Dendritic cell treated with granulocyte-macrophage colony-stimulating factor and Interleukin-4, amounts not matched to agents 40 ng/mL and 50 ng/mL, for 4 days (primary cell): ENCODE measurements at regions not wholly inside any gene's neighbourhood (a gene's known extent, or its start where the extent isn't known, plus 50 kb on each side); places are given as distances from the start of the nearest gene placed in this dataset.
"Not testable (repeated sequence)": the region's sequence is repeated elsewhere in the genome, so short reads cannot be mapped to it uniquely, and the experiment has no call there.

Source experiments
- H3K27ac Mint-ChIP-seq: one replicate; pipeline ENCODE4 v1.8.0; 2022; ENCODE audit warnings: mild to moderate bottlenecking, mixed read lengths
- H3K27me3 Mint-ChIP-seq: one replicate; pipeline ENCODE4 v1.8.0; 2022; ENCODE audit warnings: mild to moderate bottlenecking, mixed read lengths
- H3K36me3 Mint-ChIP-seq: one replicate; pipeline ENCODE4 v1.8.0; 2022; ENCODE audit warnings: low read depth, mixed read lengths
- H3K4me1 Mint-ChIP-seq: one replicate; pipeline ENCODE4 v1.8.0; 2022; ENCODE audit warnings: low read depth, mixed read lengths
- H3K4me3 Mint-ChIP-seq: one replicate; pipeline ENCODE4 v1.8.0; 2022; ENCODE audit warnings: mild to moderate bottlenecking, moderate library complexity, mixed read lengths
- H3K9me3 Mint-ChIP-seq: one replicate; pipeline ENCODE4 v1.8.0; 2022; ENCODE audit warnings: mixed read lengths
- intact Hi-C: fragments of 100-400 bp; cut with micrococcal nuclease; formaldehyde crosslinking; loops from one replicate; pipeline ENCODE4 v1.15.0; 2022

- H3K27me3 Mint-ChIP-seq, H3K27ac Mint-ChIP-seq, H3K36me3 Mint-ChIP-seq, H3K4me3 Mint-ChIP-seq, H3K4me1 Mint-ChIP-seq, intact Hi-C loops: not testable (repeated sequence)
- peaks cover 31% of the 10 kb centered on the region for H3K9me3 Mint-ChIP-seq
Observed at GRCh38 chr4:67412153-67412712, 133.1 kb downstream of the CENPC start.

- H3K27me3 Mint-ChIP-seq: no peaks in the 10 kb centered on the region
- H3K27ac Mint-ChIP-seq: no peak overlapping the region
- H3K36me3 Mint-ChIP-seq: no peaks in the 10 kb centered on the region
- H3K4me3 Mint-ChIP-seq: no peak overlapping the region
- intact Hi-C loops: no loop called here
- no peaks in the 10 kb centered on the region for H3K4me1 Mint-ChIP-seq
- no peaks in the 10 kb centered on the region for H3K9me3 Mint-ChIP-seq
Observed at GRCh38 chr4:67403342-67403741, 142.0 kb downstream of the CENPC start.

GRCh38 chr4:67401902-67402301, 143.4 kb downstream of the CENPC start:
- Mint-ChIP-seq H3K4me1 (no peaks in the 10 kb centered on the region), H3K27ac (no peak overlapping the region), H3K4me3 (no peak overlapping the region), H3K27me3 (no peaks in the 10 kb centered on the region), H3K36me3 (no peaks in the 10 kb centered on the region), H3K9me3 (no peaks in the 10 kb centered on the region)
- intact Hi-C loops: no loop called here

- intact Hi-C loops: no loop called here
- H3K4me3 Mint-ChIP-seq: no peak overlapping the region
- no peaks in the 10 kb centered on the region for H3K27me3 Mint-ChIP-seq
- H3K36me3 Mint-ChIP-seq: no peaks in the 10 kb centered on the region
- no peak overlapping the region for H3K27ac Mint-ChIP-seq
- H3K9me3 Mint-ChIP-seq: no peaks in the 10 kb centered on the region
- H3K4me1 Mint-ChIP-seq: no peaks in the 10 kb centered on the region
Observed at GRCh38 chr4:67397931-67398330, 147.4 kb downstream of the CENPC start.

GRCh38 chr4:67397031-67397430, 148.3 kb downstream of the CENPC start:
- Mint-ChIP-seq H3K4me3 (no peak overlapping the region), H3K36me3 (no peaks in the 10 kb centered on the region), H3K9me3 (no peaks in the 10 kb centered on the region), H3K4me1 (no peaks in the 10 kb centered on the region), H3K27ac (no peak overlapping the region), H3K27me3 (peaks cover 3% of the 10 kb centered on the region)
- intact Hi-C loops: no loop called here

GRCh38 chr4:67396008-67396407, 149.3 kb downstream of the CENPC start:
- no peaks in the 10 kb centered on the region for H3K36me3 Mint-ChIP-seq
- H3K4me1 Mint-ChIP-seq: no peaks in the 10 kb centered on the region
- H3K9me3 Mint-ChIP-seq: no peaks in the 10 kb centered on the region
- H3K4me3 Mint-ChIP-seq: no peak overlapping the region
- intact Hi-C loops: no loop called here
- H3K27me3 Mint-ChIP-seq: peaks cover 3% of the 10 kb centered on the region
- H3K27ac Mint-ChIP-seq: no peak overlapping the region

GRCh38 chr4:67394879-67395278, 150.4 kb downstream of the CENPC start:
- Mint-ChIP-seq H3K27me3 (peaks cover 3% of the 10 kb centered on the region), H3K4me1 (no peaks in the 10 kb centered on the region), H3K4me3 (no peak overlapping the region), H3K9me3 (no peaks in the 10 kb centered on the region), H3K27ac (no peak overlapping the region), H3K36me3 (no peaks in the 10 kb centered on the region)
- intact Hi-C loops: no loop called here

GRCh38 chr4:67393699-67394281, 151.5 kb downstream of the CENPC start:
- Mint-ChIP-seq H3K4me3 (no peak overlapping the region), H3K27ac (no peak overlapping the region), H3K9me3 (no peaks in the 10 kb centered on the region), H3K36me3 (no peaks in the 10 kb centered on the region), H3K27me3 (peaks cover 3% of the 10 kb centered on the region), H3K4me1 (no peaks in the 10 kb centered on the region)
- intact Hi-C loops: no loop called here

GRCh38 chr4:67393007-67393406, 152.3 kb downstream of the CENPC start:
- no peaks in the 10 kb centered on the region for H3K4me1 Mint-ChIP-seq
- no peak overlapping the region for H3K27ac Mint-ChIP-seq
- intact Hi-C loops: no loop called here
- no peaks in the 10 kb centered on the region for H3K9me3 Mint-ChIP-seq
- no peaks in the 10 kb centered on the region for H3K36me3 Mint-ChIP-seq
- no peak overlapping the region for H3K4me3 Mint-ChIP-seq
- peaks cover 3% of the 10 kb centered on the region for H3K27me3 Mint-ChIP-seq

- intact Hi-C loops, H3K9me3 Mint-ChIP-seq, H3K36me3 Mint-ChIP-seq, H3K27ac Mint-ChIP-seq, H3K27me3 Mint-ChIP-seq, H3K4me3 Mint-ChIP-seq, H3K4me1 Mint-ChIP-seq: not testable (repeated sequence)
Observed at GRCh38 chr4:67381406-67381804, 163.9 kb downstream of the CENPC start.

GRCh38 chr4:67380702-67381405, 164.4 kb downstream of the CENPC start:
- H3K36me3 Mint-ChIP-seq, H3K27ac Mint-ChIP-seq, H3K27me3 Mint-ChIP-seq, H3K4me1 Mint-ChIP-seq, H3K9me3 Mint-ChIP-seq, intact Hi-C loops, H3K4me3 Mint-ChIP-seq: not testable (repeated sequence)

- intact Hi-C loops: no loop called here
- H3K4me1 Mint-ChIP-seq: no peaks in the 10 kb centered on the region
- H3K4me3 Mint-ChIP-seq: no peak overlapping the region
- H3K36me3 Mint-ChIP-seq: no peaks in the 10 kb centered on the region
- H3K27ac Mint-ChIP-seq: no peak overlapping the region
- no peaks in the 10 kb centered on the region for H3K27me3 Mint-ChIP-seq
- no peaks in the 10 kb centered on the region for H3K9me3 Mint-ChIP-seq
Observed at GRCh38 chr4:67380154-67380553, 165.1 kb downstream of the CENPC start.

- Mint-ChIP-seq H3K27me3 (no peaks in the 10 kb centered on the region), H3K4me1 (no peaks in the 10 kb centered on the region), H3K9me3 (no peaks in the 10 kb centered on the region), H3K27ac (no peak overlapping the region), H3K36me3 (no peaks in the 10 kb centered on the region), H3K4me3 (no peak overlapping the region)
- intact Hi-C loops: no loop called here
Observed at GRCh38 chr4:67375291-67375690, 170.0 kb downstream of the CENPC start.

- no peaks in the 10 kb centered on the region for H3K36me3 Mint-ChIP-seq
Observed at GRCh38 chr4:67371615-67372014, 173.7 kb downstream of the CENPC start.

More at GRCh38 chr4:67371615-67372014, 173.7 kb downstream of the CENPC start:
- no peaks in the 10 kb centered on the region for H3K9me3 Mint-ChIP-seq
- H3K4me3 Mint-ChIP-seq: no peak overlapping the region
- H3K27ac Mint-ChIP-seq: no peak overlapping the region
- intact Hi-C loops: no loop called here
- no peaks in the 10 kb centered on the region for H3K4me1 Mint-ChIP-seq
- no peaks in the 10 kb centered on the region for H3K27me3 Mint-ChIP-seq
